ENCODE measurements at regions not wholly inside any gene's neighbourhood (a gene's known extent, or its start where the extent isn't known, plus 50 kb on each side); places are given as distances from the start of the nearest gene placed in this dataset.

DNA sequence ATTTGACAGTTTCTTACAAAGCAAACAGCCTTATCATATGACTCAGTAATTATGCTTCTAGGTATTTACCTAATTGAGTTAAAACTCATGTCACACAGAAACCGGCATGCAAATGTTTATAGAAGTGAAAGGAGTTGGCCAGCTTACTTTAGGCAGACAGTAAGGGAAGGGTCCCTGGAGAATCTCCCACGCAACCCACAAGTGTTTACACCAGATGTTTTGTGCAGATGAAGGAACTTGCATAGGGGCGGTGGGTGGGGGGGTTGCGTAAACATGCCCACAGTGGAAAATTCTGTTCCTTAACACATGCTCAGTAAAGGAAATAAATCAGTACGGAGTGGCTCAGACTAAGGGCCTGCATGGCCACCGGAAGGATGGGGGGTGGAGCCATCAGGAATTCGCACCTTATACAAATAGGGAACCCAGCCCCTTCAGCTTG is 330.5 kb upstream of the AADAT start:
- no peak overlapping the region for H3K4me3 ChIP-seq (ENCODE audit: low read depth, low read length)
- TF ChIP-seq, protein P1, sequence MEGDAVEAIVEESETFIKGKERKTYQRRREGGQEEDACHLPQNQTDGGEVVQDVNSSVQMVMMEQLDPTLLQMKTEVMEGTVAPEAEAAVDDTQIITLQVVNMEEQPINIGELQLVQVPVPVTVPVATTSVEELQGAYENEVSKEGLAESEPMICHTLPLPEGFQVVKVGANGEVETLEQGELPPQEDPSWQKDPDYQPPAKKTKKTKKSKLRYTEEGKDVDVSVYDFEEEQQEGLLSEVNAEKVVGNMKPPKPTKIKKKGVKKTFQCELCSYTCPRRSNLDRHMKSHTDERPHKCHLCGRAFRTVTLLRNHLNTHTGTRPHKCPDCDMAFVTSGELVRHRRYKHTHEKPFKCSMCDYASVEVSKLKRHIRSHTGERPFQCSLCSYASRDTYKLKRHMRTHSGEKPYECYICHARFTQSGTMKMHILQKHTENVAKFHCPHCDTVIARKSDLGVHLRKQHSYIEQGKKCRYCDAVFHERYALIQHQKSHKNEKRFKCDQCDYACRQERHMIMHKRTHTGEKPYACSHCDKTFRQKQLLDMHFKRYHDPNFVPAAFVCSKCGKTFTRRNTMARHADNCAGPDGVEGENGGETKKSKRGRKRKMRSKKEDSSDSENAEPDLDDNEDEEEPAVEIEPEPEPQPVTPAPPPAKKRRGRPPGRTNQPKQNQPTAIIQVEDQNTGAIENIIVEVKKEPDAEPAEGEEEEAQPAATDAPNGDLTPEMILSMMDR (IDR thresholded peaks at IDR 0.05; ENCODE audit: insufficient read depth, low read depth, low read length, missing control alignments), result no peak
- DNase-seq (ENCODE audit: low read depth), result peak; percentile 64

DNA sequence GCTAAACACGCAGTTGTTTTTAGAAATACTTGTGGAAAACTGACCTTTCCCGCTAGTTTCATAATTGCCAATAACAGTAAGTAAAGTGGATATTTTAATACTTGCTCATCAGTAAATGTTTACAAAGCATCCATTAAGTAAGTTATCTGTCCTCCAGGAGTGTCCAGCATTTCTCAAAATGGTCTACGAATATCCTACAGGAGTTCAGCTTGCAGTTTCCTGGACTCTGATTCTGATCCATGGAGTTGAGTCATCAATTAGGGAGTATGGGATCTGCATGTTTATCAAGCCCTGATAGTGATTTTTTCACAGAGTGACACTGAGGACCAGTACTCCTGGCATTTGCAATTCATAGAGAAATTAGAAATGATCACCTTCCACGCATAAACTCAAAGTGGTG is 325.2 kb upstream of the AADAT start:
- DNase-seq (ENCODE audit: low read depth), result no peak
- no peak overlapping the region for H3K4me3 ChIP-seq (ENCODE audit: low read depth, low read length)
- TF ChIP-seq, protein P1 (IDR thresholded peaks at IDR 0.05; ENCODE audit: insufficient read depth, low read depth, low read length, missing control alignments), result no peak

DNA sequence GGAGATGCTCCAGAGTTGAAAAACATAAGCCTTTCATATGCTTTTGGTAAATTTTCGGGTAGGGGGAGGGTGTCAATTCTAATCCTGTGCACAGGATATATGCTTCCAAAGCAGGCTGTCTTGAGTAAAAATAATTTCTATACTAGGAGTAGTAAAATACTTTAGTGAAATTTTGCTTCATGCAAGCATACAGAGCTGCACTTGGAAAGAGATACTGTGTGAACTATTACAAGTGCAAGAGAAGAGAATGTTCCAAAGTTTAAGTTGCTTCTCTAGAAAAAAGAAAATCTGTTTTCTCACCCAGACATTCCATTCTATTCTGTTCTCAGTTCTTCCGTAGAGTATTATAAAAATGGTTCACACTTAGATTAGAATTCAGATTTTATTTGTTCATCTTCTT is 324.6 kb upstream of the AADAT start:
- TF ChIP-seq, protein P1 (IDR thresholded peaks at IDR 0.05; ENCODE audit: insufficient read depth, low read depth, low read length, missing control alignments), result no peak
- no peak for DNase-seq (ENCODE audit: low read depth)
- H3K4me3 ChIP-seq (ENCODE audit: low read depth, low read length), result no peak overlapping the region

DNA sequence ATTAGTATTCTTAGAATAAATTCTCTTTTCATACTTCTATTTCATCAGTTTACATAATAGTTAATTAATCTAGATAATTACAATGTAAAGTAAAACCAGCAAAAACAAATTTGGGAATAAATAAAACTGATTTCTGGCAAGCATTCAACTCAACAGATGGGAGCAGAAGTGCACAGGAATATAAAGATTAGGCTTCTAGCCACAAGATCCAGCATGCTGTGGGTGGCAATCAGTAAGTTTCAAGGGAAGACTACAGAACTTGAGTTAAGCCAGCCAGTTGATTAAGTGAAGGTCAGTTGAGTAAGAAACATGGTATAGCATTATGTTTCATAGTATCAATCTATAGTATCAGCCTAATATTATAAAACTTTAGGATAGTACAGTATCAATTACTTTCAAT is 324.2 kb upstream of the AADAT start:
- DNase-seq (ENCODE audit: low read depth), result no peak
- H3K4me3 ChIP-seq (ENCODE audit: low read depth, low read length), result no peak overlapping the region
- TF ChIP-seq, protein P1 (IDR thresholded peaks at IDR 0.05; ENCODE audit: insufficient read depth, low read depth, low read length, missing control alignments), result no peak

DNA sequence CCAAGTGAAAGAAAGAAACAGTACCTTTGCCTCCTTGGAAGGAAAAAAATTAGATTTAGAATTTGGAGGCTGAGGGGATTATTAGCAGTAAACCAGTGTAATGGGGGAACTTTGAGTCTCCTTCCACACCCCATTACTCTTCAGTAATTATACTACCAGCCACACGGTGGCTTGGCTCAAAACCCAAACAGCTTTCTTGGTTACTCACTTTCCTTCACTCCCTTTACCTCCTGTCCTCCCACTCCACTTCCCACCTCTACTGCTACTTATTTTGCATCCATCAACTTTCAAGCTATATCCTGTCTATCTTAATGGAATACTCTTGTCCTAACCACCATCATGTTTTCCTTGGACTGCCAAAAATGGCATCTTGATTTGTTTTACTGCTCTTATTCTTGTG is 310.6 kb upstream of the AADAT start:
- no peak for DNase-seq (ENCODE audit: low read depth)
- no peak overlapping the region for H3K4me3 ChIP-seq (ENCODE audit: low read depth, low read length)
- TF ChIP-seq, protein P1 (IDR thresholded peaks at IDR 0.05; ENCODE audit: insufficient read depth, low read depth, low read length, missing control alignments), result peak; percentile 14

DNA sequence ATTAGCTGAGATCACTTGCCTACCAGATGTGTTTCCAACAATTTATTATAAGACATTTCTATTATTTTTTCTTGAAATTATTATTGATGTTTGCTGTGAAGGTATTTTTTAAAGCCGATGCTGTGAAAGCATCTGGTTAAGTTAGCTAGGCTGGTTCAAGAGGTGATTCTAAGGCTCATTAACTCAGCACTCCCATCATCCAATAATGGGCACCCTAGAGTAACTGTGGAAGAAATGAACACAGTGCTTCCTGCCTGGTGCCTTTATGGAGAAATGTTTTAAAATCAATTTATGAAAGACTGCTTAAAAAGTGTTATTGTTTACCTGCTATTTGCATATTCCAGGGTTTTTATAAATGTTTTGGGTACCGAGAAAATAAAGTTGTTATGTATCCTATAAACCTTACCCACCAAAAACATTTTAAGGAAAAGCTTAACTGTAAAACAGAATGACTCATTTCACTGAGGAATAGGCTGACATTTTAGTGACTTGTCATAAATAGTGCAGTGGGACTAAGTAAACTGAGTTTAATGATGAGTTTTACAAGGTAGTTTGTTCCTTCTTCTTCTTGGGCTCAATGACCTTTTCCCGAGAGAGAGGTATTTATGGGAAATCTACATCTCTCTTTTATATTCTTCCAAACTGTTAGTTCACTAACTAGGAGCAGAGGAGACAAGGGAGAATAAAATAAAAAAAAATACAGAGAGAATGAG is 310.0 kb upstream of the AADAT start:
- no peak overlapping the region for H3K4me3 ChIP-seq (ENCODE audit: low read depth, low read length)
- DNase-seq (ENCODE audit: low read depth), result no peak
- TF ChIP-seq, protein P1 (IDR thresholded peaks at IDR 0.05; ENCODE audit: insufficient read depth, low read depth, low read length, missing control alignments), result no peak

DNA sequence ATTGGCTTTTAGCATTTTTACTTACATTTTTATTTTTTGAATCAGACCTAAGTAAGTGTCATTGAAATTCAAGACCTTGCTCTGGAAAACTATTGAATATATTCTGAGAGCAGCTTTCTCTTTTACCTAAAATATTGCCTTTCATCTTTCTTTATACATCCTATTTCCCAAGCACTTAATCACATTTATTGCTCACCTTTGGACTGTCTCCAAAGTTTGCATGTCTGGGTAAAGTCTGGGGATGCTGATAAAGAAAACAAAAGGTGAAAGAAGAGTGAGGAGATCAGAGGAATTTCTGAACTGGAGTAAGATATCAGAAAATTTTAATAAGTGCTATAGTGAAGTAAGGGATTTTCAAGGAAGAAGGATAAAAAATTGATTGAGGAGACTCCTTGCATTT is 308.5 kb upstream of the AADAT start:
- no peak overlapping the region for H3K4me3 ChIP-seq (ENCODE audit: low read depth, low read length)
- TF ChIP-seq, protein P1 (IDR thresholded peaks at IDR 0.05; ENCODE audit: insufficient read depth, low read depth, low read length, missing control alignments), result no peak
- DNase-seq (ENCODE audit: low read depth), result no peak
